ENCODE measurements at regions not wholly inside any gene's neighbourhood (a gene's known extent, or its start where the extent isn't known, plus 50 kb on each side); places are given as distances from the start of the nearest gene placed in this dataset.
"Not testable (repeated sequence)": the region's sequence is repeated elsewhere in the genome, so short reads cannot be mapped to it uniquely, and the experiment has no call there.

GRCh38 chr13:109938255-109938936, 152.0 kb upstream of the IRS2 start:
- peak; percentile 52 for DNase-seq (ENCODE audit: low spot score)

DNA sequence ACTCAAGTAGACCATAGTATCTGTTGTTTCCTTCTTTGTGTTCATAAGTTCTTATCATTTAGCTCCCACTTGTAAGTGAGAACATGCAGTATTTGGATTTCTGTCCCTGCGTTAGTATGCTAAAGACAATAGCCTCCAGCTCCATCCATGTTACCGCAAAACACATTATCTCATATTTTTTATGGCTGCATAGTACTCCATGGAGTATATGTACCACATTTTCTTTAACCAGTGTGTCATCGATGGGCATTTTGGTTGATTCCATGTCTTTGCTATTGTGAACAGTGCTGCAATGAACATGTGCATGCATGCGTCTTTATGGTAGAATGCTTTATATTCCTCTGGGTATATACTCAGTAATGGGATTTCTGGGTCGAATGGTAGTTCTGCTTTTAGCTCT, 148.1 kb upstream of the IRS2 start:
- DNase-seq (ENCODE audit: low spot score): not testable (repeated sequence)

DNA sequence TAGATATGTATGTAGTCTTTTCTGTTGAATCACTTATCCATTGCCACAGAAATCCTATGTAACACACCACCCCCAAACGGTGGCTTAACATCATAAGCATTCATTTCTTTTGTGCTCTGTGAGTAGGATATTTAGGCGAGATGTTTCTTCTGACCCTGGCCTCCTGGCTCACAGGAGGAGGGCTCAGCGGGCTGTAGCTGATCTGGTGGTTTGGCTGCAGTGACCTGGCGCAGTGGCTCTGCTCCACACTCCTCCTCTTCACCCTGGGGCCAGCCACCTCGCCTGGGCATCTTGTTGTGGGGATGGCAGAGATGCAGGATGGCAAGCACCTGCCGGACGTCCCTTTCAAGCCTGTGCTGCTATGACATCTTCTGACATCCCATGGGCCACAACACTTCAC, 147.1 kb upstream of the IRS2 start:
- DNase-seq (ENCODE audit: low spot score): no peak

DNA sequence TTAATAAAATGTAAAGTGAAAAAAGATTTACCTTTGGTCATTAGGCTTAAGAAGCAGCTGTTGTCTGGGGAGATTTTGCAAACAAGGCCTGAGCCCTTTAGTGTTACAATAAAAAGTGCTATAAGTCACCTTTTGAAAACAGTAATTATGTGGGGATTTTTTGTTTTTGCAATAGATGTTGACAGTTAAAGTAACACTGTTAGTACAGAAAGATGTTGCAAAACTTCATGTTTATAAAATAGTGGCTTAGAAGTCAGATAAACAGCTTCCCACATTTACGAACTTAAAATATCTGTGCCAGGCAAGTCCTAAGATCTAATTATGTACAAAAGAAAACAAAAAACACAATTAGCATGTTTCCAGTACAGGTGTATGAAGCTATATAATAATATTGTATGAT, 138.0 kb upstream of the IRS2 start:
- no peak for DNase-seq (ENCODE audit: low spot score)

- no peak for DNase-seq (ENCODE audit: low spot score)
These were observed 136.1 kb upstream of the IRS2 start for GRCh38 chr13:109922518-109922917.

DNA sequence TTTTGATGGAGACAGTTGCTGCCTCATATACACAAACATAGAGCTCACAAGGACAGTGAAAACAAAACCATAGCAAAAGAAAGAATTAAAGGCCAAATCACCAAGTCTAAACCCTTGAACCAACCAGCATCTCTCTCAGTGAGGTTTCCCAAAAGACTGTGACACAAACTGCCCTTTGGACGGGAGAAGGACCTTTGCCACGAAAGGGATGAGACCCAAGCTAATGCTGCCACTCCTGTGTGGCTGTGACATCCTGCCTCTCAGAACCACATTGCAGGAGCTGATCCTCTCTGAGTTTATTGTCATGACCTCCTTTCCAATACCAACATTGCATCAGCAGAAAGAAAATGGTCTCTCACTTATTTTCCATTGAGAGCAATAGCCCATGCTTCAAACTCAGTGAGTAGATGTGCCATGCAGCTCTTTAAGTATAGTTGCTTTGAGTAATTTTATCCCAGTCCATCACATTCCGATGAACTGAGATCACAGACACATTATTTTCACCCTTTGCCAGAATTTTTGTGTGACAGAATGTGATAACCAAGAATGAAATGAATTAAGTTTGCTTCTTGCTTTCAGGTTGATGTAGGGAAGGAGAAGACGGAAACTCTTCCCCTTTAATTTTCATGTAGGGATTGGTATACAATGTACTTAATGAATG, 133.5 kb upstream of the IRS2 start:
- no peak for DNase-seq (ENCODE audit: low spot score)

DNA sequence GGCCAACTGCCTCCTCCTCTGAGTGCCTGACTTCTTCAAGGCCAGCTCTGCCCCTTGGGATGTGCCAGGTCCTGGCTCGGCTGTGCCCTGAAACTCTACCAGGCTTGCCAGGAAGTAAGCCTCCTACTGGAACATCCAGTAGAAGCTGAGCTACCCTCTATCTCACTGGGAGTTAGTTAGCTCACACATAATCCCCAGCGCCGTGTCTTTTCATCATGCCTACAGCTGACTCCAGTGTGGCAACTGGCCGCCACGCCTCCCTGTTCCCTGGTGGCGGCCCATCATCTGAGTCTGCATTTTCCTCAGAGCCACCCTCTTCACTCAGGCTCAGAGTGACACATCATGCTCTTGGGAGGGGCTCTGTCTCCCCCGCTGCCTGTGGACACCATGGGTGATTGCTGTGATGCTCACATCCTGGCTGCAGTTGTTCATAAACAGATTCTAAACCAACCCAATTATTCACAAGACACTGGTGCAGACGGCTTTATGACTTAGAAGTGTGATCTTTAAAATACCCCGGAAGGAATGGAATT, 131.9 kb upstream of the IRS2 start:
- DNase-seq (ENCODE audit: low spot score): peak; percentile 44

DNA sequence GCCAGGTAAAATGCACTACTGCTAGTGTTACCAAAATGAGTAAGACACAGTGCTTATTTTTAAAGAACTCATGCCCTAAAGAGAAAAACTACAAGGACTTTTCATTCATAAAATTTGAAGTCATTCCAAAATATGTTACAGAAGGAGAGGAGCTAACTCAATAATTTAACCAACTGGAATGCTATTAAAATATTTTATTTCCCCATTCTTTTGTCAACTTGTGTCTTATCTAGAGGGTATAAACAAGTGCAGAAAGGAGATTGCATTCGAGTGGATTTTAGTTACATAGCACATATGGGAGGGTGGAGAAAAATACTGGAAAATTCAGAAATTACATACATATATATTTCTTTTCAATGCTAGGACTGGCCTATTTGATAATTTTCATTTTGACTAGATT, 131.0 kb upstream of the IRS2 start:
- DNase-seq (ENCODE audit: low spot score): no peak

DNA sequence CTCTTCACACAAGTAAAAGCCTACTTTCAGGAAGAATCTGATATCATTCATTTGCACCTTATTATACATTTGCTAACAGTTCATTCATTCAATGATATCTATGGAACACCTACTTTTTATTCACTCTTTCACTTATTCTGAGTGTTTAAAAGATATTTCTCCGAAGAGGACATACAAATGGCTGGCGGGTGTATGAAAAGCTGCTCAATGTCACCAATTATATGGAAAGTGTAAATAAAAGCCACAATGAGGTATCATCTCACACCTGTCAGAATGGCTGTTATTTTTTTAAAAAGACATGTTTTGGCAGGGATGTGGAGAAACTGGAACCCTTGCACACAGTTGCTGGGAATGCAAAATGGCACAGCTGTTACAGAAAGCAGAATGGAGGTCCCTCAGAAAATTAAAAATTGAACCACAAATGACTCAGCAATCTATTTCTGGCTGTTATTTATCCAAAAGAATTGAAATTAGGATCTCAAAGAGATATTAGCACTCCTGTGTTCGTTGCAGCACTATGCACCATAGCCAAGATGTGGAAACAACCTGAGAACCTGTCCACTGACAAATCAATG, 127.6 kb upstream of the IRS2 start:
- DNase-seq (ENCODE audit: low spot score): no peak

DNA sequence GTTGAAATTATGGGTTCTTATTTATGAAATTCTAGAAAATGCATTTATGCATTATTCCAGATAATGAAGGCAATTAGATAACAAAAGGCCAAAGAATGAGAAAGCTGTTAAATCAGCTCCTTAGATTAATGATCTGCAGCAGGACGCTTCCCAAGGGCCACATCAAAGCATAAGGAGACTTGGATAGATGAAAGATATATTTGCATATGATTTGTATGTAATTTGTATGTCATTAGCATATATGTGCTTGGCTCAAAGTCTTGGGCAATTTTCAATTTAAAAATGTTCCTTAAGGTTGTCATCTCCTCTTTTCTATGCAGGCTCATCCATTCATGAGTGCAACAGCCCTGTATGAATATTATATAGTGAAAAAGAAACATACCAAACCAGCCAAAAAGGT, 126.8 kb upstream of the IRS2 start:
- DNase-seq (ENCODE audit: low spot score): no peak

GRCh38 chr13:109910194-109910593, 123.8 kb upstream of the IRS2 start:
- no peak for DNase-seq (ENCODE audit: low spot score)

DNA sequence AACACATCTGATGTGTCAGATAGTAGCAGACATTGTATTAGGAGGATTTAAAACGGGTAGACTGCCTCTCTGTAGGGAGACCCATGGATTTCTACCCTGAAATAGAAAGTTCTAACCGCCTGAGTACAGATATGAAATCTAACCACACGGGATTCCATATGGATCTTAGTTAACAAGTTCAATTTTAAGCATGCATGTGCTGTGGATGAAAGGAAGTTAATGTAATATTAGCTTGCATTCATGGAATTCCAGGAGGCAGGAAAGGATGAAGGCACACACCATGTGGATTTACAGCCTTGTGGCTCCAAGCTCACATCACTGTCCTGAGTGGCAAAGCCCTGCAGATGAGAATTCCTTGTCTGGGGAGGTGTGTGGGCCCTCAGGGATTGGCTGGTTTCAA, 120.6 kb upstream of the IRS2 start:
- peak; percentile 16 for DNase-seq (ENCODE audit: low spot score)

GRCh38 chr13:109904218-109904617, 117.8 kb upstream of the IRS2 start:
- peak; percentile 89 for DNase-seq (ENCODE audit: low spot score)

DNA sequence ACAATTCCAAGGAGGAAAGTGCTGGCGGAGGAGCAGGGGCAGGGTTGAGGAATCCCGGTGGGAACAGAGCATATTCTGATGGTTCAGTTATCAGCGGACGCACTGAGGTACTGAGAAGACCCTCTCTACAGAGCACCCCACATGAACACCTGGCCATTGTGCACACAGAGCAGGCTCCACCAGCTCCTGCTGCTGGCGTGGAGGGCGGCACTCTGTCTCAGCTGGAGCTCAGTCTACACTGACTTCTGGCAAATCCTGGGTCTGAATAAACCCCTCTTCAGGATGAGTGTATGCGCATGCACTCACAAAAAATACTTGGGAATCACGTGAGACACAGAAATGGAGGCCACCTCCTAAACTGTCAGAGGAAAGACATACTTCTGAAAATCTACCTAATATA, 114.4 kb upstream of the IRS2 start:
- no peak for DNase-seq (ENCODE audit: low spot score)

GRCh38 chr13:109900320-109900719, 113.9 kb upstream of the IRS2 start:
- DNase-seq (ENCODE audit: low spot score): no peak

DNA sequence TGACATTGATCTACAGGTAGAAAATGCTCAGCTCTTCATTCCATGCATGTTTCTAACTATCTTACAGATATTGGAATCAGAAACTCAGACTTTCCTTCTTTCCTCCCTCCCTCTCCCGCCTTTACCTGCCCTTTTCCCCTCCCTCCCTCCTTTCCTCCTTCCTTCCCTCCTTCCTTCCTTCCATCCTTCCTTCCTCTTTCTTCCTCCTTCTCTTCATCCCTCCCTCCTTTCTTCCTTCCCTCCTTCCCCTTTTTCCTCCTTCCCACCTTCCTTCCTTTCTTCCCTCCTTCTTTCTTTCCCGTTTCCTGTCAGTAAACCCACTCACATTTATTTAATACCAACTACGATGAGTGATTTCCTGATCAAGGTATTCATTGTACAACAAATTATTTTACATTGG, 113.4 kb upstream of the IRS2 start:
- no peak for DNase-seq (ENCODE audit: low spot score)

- no peak for DNase-seq (ENCODE audit: low spot score)
These were observed 112.9 kb upstream of the IRS2 start for GRCh38 chr13:109899316-109899715.

DNA sequence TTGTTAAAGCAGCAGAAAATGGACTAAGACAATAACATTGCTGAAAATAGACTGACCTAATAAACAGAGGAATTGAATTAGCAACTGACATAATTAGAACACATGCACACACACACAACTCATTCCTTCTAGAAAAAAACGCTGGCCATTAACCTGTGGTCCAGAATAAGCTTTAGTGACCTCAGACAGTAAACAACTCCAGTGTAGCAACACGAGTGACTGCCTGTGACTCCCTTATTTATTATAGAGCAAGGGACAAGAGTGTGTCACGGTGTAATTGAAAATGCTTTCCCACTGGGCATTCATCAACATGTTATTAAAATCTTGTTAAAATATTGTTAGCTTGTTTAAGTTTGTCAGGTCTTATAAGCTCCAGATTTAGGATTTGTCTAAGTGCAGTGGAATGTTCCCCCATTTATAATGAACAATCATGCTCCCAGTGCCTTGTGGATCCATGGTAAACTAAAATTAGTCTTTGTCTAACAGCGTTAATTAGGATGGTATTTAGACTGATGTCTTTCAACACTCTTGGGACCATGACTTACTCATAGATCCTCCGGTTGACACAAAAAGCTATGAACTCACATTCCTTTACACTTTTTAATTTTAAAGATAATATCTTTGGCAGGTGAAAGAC, 111.7 kb upstream of the IRS2 start:
- no peak for DNase-seq (ENCODE audit: low spot score)

- DNase-seq (ENCODE audit: low spot score): no peak
These were observed 105.7 kb upstream of the IRS2 start for GRCh38 chr13:109892101-109892500.

DNA sequence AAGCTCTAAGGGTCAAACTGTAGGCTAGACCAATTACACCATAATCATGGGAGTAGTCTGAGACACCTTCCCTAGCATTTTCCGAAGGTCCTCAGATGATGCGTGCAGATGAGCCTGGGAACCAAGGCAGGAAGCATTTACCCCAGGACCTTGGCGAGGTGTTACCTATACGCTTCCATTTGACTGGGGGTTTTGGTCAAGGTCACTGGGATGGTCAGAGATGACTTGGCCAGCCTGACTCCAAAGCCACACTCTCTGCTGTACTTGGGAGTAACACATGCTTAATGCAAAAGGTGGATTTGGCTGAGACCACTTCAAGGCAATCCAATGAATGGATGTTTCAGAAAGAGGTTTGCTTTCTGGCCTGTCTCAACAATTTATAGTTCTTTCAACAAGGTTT, 98.9 kb upstream of the IRS2 start:
- no peak for DNase-seq (ENCODE audit: low spot score)

DNA sequence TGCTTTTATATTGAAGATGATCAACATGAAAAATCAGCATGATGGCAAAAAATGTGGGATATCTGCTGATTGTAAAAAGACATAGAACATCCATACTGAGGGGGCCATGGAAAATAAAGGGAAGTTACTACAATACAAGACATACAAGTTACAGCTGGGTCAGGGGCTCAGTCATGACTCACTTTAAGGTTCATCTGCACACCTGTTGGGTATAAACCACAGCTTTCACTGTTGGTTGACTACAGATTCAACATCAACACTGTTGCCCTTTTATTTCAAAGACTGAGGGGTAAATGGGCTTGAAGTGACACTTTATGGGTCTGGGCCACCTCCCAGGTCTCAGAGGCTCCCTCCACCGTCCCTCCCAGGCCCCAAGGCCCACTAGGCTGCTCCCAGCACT, 98.1 kb upstream of the IRS2 start:
- DNase-seq (ENCODE audit: low spot score): no peak

DNA sequence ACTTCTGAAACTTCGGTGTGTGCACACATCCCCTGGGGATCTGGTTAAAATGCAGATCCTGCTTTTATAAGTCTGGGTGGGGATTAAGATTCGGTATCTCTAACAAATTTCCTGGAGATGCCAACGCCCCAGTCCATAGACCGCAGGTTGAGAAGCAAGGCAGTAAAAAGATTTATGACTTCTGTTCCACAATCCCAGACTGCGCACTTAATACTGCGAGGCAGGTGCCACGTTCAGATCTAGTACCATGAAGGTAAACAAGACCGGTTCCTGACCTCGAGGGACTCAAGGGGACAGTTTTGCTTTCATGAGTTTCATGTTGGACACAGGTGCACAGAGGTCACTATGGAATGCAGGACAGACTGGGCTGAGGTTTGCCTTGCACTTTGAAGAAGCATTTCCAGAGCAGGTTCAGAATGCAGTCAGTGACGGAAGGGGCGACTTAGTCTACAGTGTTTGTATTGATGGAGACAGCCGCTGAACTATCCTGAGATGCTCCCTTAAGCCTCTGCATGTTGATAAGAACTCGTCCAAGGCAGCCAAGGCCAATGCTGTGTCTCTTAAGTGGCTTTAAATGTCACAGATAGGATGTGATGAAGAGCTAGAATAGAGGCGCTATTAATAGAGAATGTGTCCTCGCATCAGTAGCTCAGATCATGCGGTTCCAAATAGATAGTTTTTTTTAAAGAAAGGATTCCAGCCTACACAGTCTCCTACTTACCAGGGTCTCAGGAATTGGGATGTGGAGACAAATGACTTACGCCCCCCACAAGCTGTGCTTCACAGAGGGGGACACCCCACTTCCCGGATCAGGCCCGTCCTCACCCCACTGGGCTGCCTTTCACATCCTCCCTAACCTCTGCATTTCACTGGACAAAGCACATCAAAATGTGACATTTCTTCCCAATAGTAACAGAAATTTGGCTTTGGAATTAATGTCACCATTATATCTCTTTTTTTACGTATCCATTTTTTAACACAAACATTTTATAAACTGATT, 97.1 kb upstream of the IRS2 start:
- no peak for DNase-seq (ENCODE audit: low spot score)
